ENCODE measurements at regions not wholly inside any gene's neighbourhood (a gene's known extent, or its start where the extent isn't known, plus 50 kb on each side); places are given as distances from the start of the nearest gene placed in this dataset.
"Not testable (repeated sequence)": the region's sequence is repeated elsewhere in the genome, so short reads cannot be mapped to it uniquely, and the experiment has no call there.

DNA sequence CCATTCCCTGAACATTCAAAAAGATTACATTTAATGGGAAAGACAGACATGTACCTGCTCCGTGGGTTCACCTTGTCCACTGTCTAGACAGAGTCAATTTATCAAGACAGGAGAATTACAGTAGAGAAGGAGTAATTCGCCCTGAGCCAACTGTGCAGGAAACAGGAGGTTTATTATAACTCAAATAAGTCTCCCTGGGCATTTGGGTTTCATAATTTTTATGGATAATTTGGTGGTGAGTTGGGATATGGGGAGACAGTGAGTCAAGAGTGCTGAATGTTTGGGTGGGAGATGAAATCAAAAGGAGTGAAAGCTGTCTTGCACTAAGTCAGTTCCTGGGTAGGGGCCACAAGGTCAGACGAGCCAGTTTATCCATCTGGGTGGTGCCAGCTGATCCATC is 165.9 kb upstream of the NAMPT start:
- no peak for DNase-seq (ENCODE audit: low read depth in 2 of 2)

DNA sequence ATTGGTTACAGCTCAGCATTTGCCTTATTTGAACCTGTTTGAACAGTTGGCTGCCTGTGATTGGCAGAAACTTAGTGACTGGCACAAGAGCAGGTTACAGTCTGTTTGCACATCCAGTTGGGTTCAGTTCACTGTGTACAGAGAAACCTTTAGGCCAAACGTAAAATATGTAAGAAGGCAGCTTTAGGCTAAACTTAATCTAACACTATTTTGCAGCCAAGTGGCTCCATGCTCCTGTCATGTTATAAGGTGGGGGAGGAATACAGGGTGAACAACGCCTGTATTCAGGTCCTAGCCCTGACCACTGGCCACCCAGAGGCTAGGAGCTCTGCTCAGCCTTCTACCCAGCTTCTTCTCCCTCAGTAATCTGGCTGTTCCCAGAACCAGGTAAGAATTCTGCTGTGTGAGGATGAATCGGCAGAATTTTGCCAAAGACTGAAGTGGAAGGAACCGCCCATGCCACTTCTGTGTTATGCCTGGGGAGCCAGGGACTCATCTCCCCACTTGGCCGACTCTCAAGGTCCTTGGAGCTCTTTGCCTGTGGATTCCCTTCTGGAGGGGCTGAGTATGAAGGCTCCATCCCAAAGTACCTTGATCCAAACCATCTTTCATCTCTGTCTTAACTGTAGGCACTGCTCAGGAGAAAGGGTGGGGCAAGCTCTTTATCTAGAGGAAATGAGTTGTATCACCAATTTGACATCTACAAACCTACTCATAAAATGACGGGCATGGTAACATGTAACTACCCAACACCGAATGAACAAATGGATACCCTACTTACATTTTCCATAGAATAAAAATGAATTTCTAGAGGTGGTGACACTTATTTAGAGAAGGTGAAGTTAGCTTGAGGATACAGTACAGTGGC is 164.4 kb upstream of the NAMPT start:
- DNase-seq (ENCODE audit: low read depth in 2 of 2): no peak

DNA sequence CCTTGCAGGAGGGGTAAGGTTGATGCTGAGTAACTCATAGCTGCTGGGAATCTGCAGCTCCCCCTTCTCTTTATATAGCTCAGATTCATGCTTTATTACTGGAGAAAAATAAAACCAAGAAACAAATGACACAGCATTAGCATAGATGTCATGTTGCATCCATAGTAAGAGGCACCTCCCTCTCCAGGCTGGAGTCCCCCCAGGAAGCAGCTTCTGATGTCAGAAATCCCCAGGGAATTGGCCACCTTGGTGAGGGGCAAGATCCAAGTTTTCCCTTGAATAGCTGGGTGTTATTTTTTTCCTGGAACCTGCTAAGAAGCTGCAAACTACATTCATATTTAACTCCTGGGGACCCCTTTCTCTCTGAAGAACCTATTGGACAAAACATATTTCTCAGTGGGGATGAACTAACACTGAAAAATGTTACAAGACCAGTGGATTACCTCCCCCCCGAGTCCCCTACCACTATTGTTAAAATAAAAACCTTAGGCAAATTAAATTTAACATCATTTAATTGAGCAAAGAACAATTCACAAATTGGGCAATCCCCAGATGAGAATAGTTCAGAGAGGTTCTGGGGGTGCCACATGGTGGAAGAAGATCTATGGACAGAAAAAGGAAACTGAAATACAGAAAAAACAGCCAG is 163.7 kb upstream of the NAMPT start:
- no peak for DNase-seq (ENCODE audit: low read depth in 2 of 2)

DNA sequence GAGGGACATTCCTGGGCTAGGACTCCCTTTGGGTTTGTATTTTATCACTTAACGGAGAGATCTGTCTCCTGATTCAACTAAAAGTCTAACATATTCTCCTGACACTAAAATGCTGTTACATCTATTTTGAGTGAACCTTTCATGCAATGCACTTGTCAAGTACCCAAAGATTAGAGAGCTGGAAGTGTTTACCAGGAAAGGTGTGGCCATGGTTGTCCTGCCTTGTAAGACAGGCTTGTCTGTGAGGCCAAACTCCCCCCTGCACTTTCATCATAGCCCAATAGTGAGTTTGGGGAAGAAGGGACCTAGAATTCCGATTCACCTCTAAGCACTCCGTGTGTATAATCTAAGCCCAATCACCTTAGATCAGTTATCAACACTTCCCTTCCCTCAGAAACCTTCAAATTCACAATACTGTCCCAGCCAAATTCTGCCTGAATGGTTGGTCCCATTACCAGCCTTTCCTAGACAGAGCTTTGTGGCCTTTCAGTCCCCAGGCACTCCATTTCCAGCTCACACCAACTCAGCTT is 162.6 kb upstream of the NAMPT start:
- no peak for DNase-seq (ENCODE audit: low read depth in 2 of 2)

DNA sequence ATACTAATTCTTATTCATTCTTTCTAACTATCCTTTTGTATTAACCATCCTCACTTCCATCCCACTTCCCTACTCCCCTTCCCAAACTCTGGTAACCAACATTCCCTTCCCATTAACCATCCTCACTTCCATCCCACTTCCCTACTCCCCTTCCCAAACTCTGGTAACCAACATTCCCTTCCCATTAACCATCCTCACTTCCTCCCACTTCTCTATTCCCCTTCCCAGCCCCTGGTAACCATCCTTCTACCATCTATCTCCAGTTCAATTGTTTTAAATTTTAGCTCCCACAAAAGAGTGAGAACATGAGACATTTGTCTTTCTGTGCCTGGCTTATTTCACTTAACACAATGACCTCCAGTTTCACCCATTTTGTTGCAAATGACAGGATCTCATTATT is 160.6 kb upstream of the NAMPT start:
- DNase-seq (ENCODE audit: low read depth in 2 of 2): not testable (repeated sequence)

DNA sequence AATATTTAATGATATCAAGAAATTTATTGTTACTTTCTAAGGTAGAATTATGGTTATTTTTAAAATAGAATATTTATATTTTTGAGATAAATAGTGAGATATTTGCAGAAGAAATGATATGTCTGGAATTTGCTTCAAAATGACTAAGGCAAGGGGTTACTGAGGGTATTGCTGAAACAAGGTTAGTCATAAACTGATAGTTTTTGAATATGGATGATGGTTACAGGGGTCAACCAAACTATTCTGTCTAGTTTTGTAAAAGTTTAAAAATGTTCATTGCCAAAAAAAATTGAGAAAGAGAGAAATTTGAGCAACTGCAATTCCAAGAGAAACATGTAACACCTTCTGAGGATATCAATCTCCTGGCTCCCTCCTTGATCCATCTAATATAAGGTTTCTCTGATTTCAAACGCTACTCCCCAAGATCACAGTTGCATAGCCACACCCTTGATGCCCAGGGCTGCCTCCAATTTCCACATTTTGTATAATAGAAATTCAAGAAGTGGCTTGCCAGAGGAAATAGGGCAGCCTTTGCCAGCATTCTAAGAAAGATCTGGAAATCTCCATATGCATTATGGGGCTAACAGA is 159.4 kb upstream of the NAMPT start:
- no peak for DNase-seq (ENCODE audit: low read depth in 2 of 2)

DNA sequence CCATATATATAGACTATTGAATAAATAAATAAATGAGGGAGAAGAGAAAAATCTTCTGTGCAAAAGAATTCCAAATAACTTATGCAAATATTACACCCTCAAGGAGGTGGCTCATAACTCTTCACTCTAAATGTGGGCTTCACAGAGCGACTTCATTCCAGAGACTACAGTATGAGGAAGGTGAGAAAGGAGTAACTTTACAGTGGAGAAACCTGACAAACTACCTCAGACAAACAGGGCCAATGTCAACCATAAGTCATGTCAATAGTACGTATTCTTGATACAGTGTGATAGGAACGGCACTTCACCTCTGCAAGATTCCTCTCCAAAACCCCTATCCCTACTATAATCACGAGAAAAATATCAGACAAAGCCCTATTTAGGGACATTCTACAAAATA is 158.4 kb upstream of the NAMPT start:
- DNase-seq (ENCODE audit: low read depth in 2 of 2): no peak

DNA sequence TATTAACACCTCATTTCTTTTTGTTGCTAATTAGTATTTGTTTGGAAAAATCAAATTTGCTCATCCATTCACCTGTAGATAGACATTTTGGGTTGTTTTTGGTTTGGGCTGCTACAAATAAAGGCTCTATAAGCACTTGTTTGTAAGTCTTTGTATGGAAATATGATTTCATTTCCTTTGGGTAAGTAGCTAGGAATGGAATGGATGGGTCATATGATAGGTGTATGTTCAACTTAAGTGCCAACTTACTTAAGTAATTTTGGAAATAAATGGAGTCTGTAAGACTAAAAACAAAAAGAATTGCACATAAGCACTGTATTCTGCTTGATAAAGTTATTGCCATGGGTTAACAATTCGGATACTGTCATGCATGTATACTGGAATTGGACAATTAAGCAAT is 157.7 kb upstream of the NAMPT start:
- no peak for DNase-seq (ENCODE audit: low read depth in 2 of 2)

DNA sequence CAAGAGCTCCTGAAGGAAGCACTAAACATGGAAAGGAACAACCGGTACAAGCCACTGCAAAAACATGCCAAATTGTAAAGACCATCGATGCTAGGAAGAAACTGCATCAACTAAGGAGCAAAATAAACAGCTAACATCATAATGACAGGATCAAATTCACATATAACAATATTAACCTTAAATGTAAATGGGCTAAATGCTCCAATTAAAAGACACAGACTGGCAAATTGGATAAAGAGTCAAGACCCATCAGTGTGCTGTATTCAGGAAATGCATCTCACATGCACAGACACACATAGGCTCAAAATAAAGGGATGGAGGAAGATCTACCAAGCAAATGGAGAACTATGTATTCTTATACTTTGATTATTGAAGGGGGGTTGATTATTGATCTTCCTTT is 156.6 kb upstream of the NAMPT start:
- DNase-seq (ENCODE audit: low read depth in 2 of 2): not testable (repeated sequence)

DNA sequence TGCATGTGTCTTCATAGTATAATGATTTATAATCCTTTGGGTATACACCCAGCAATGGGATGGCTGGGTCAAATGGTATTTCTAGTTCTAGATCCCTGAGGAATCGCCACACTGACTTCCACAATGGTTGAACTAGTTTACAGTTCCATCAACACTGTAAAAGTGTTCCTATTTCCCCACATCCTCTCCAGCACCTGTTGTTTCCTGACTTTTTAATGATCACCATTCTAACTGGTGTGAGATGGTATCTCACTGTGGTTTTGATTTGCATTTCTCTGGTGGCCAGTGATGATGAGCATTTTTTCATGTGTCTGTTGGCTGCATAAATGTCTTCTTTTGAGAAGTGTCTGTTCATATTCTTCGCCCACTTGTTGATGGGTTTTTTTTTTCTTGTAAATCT is 152.2 kb upstream of the NAMPT start:
- not testable (repeated sequence) for DNase-seq (ENCODE audit: low read depth in 2 of 2)

DNA sequence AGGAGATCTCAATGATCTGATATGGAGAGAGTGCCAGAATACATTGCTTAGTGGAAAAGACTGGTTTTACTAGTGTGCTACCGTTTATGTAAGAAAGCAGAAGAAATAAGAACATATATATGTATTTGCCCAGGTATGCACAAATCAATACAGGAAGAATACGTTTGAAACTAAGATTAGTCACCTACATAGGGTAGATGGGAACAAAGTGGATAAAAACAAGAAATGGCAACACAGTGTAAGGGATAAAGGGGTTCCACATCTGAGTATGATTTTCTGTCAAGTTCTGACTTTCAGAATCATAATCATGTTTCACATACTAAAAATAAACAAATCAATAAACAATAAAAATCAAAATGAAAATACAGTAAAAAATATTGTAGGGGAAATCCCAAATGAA is 148.6 kb upstream of the NAMPT start:
- no peak for DNase-seq (ENCODE audit: low read depth in 2 of 2)

DNA sequence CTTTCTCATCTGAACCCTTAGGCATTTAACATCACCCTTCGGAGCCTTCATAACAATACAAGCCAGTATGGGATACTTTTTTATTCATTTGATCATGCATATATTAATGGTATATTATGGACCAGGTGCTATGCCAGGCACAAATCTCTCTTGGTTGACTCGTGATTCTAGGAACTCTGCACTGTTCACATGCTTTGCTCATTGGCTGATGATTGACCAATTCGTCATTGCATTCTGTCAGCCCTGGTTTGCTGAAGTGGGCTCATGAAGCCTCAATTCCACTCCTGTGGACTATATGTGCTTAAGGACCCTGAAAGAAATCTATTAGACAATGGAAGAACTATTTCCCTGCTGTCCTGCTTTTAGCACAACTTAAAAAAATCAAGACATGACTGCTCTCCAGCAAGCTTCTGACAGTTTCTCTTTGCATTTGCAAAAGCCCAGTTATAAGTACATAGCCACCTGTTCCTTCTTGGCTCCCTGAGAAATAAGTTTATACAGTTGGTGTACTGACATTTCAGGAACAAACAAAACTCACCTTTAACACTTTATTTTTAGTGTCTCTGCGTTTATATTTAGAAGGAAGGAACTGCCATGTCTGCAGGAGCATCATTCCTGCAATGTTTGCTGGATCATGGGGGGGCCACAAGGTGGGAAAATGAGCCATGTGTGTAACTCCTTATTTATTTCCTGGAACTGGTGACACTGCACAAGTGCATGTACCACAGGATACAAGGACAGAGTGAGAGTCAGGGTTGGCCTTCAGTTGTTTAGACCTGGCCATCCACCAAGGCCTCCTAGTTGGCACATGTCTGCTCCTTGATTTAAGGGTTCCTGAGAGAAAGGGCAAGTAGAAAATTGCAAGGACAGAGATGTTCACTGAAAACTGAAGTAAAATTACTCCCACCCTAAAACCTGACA is 146.0 kb upstream of the NAMPT start:
- DNase-seq (ENCODE audit: low read depth in 2 of 2): no peak

DNA sequence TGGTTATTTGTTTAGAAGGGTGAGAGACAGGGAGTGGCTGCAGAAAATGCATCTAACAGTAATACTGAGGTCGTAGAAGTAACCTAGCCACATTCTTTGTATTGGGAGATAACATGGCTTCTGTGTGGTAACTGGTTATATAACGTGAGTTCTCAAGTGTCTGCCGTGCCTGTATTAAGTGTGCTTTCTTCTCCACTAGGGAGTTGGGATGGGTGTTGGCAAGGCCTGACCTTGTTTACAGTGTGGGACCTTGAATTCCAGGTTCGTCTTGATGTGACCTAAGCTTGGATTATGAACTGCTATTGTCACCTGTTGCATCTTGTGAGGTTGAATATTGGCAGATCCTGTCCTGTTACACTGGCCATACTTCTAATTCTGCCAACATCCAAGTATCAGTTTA is 145.3 kb upstream of the NAMPT start:
- DNase-seq (ENCODE audit: low read depth in 2 of 2): no peak

DNA sequence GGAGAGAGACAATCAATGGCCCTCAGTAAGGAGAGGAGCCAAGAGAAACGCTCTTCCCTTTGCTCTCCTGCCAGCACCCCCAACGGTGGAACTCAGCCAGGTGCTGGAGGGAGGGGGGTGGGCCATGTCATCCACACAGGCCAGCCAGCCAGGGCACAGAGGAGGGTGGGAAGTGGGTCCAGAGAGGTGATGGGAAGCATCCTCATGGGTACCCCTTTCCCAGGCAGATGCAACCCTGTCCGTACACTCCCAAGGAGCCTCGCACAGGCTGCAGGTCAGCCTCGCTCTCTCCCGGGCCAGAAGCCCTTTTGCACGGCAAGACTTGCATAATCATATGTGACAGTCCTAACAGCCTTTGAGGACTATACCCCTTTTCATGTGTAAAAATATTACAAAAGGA is 142.0 kb upstream of the NAMPT start:
- no peak for DNase-seq (ENCODE audit: low read depth in 2 of 2)

DNA sequence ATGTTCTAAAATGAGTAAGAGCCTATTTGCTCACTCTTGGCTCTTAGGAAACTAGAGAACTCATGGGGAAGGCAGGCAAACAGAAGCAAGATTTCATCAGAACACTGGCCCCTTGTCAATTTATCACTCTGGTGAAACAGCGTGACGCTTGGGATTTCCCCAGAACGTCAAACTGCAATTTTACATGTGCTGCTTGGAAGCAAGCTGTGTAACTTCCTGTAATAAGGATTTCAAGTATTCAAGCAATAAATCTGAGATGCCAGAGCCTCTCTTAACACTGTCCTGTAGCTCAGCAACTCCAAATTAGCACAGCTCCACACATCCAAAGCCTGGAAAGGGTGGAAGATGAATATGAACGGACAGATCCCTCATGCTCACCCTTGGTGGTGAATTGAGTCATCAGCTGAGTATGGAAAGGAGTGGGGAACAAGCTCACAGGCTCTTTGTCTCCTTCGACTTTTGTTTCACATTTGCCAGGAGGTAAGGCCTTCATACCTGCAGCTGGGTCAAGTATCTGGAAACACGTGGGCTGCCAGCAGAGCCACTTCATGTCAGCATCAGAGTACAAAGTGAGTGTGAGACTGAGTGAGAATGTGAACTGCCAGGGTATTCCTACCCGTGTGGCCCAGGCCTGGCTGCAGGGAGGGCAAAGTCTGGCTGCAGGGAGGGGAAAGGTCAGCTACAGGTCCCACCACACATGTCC is 140.4 kb upstream of the NAMPT start:
- DNase-seq (ENCODE audit: low read depth in 2 of 2): peak; percentile 99 to 100

DNA sequence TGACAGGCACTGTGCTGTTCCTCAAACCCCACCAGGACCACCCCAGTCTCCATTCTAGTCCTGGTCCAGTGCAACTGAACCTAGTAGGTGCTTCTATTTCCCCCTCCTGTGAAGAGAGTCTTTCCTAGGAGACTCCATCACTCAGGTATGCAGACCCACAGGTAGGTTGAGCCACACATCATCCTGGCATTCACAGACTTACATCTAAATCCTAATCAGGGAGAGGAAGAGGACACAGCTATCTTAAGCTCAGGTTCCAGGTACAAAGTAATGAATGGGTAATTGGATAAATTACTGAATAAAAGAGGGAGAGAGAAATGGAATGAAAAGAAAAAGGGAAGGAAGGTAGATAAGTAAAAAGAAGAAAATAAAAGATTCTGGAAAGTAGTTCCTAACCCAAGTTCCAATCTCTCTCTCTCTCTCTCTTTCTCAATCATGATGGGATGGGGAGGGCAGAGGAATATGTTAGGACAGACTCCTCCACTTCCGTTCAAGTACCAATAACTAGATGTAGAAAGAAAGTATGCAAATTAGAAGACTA is 139.8 kb upstream of the NAMPT start:
- DNase-seq (ENCODE audit: low read depth in 2 of 2): no peak

DNA sequence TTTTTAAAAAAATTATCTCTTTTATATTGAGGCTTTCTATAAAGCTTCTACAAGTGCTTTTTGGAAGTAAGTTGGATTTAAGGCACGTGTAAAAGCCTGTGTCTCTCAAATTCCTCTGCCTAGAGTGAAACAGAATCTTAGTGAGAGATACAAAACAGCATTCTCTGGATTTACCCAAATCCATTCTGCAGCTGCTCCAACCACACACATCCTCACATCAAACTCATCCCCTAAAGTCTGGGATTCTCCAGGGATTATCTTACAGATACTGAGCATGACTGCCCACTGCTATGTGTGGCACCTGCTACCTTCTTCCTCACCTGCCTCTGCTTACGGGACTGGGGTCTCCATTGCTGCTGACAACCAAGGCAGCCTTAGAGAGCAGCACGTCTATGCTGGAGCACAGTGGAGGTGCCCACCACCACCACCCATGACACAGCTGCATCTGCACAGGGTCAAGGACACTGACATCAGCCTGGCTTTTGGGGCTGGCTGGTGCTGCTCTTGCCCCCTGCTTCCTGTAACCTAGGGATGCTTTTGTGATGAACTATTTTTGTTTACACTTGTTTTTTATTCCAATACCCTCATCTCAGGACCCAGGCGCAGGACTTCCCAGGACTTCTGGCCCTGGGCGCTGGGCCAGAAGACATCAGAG is 139.2 kb upstream of the NAMPT start:
- DNase-seq (ENCODE audit: low read depth in 2 of 2): no peak

DNA sequence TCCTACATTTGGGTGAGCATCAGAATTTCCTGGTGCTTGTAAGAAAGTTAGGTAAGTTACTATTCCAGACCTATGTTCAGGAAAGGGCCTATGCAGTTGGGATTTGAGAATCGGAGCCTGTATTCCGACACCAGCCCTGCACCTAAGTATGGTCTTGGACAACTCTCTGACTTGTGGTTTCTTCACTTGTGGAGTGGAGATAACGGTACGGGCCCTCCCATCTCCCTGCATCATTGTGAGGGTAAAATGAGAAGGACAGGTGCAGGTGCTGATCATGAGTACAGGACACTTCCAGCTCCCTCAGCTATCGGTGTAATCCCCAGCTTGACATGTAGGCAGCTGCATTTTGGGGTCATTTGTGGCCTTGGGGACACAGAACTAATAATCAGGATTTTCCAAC is 138.3 kb upstream of the NAMPT start:
- DNase-seq (ENCODE audit: low read depth in 2 of 2): no peak

DNA sequence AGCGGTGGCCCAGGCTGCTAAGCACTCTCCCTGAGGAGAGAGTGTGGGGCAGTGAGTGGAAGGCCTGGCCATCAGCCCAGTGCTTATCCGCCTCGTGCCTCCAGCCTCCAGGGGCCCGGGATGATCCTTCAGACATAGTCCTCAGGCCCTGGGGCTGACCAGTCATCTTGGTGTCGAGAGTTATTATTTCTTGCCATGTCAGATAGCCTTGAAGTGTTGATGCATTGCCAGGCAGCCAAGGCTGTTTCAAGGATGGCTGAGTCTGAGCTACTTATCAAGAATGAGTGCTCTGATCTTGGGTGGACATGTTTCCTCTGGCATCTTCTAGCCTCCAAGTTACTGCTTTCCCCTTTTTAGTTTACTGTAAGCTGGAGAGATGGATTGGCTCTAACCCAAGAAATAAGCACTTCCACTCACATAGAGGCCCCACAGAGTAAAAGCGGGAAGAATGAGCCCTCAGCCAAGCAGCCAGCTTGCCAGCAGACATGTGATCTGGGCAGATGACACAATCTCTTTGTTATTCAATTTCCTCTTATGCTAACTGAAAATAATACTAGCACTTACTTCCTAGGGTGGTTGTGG is 136.5 kb upstream of the NAMPT start:
- peak; percentile 91 to 92 for DNase-seq (ENCODE audit: low read depth in 2 of 2)

DNA sequence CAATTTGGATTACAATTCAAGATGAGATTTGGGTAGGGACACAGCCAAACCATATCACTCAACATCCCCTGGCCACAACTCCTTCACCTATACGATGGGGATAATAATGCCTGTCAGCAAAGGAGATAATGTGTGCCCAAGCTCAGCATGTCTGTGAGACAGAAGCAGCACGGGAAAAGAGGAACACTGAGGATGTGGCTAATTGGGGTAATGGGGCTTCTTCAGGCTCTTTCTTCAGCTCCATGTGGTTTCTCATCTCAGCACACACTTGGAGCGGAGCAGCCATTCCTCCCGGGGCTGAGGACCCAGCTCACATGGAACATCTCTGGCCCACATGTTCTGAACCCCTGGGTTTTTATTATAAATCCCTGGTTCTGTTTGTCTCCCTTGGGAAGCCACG is 136.0 kb upstream of the NAMPT start:
- DNase-seq (ENCODE audit: low read depth in 2 of 2): no peak
